ENCODE measurements at regions not wholly inside any gene's neighbourhood (a gene's known extent, or its start where the extent isn't known, plus 50 kb on each side); places are given as distances from the start of the nearest gene placed in this dataset.

- CTCF ChIA-PET: interaction anchor here (3.2 kb wide), 1 partner anchor 12 kb away, joined by 7 read pairs; no protein-coding TSS in a partner anchor
- H3K36me3 ChIP-seq (ENCODE audit: control insufficient read depth in 4 of 4, insufficient read depth in 4 of 4, low read length in 3 of 4): no peaks in the 10 kb centered on the region
- H3K27me3 ChIP-seq (replicated peaks in 2 of 5; ENCODE audit: control insufficient read depth in 4 of 5, insufficient read depth in 5 of 5, low read length in 4 of 5): no peaks in the 10 kb centered on the region
- POLR2A ChIA-PET: interaction anchor here (0.6 kb wide), 1 partner anchor 1475 kb away, joined by 3 read pairs; no protein-coding TSS in a partner anchor
- DNase-seq: no peak
- no peak overlapping the region for H3K27ac ChIP-seq (ENCODE audit: insufficient read depth in 1 of 2, low read depth in 1 of 2, low read length in 2 of 2, poor library complexity in 1 of 2, severe bottlenecking in 2 of 2)
- H3K4me1 ChIP-seq (ENCODE audit: control extremely low read depth in 1 of 4, control insufficient read depth in 4 of 4, insufficient read depth in 4 of 4, low read length in 3 of 4): no peaks in the 10 kb centered on the region
- 100% methylated on average over 2 of the region's 4 CpGs for WGBS (ENCODE audit: insufficient coverage)
- peaks cover 0 to 6% (median 0%) of the 10 kb centered on the region in 5 experiments for H3K9me3 ChIP-seq (ENCODE audit: control extremely low read depth in 1 of 5, control insufficient read depth in 4 of 5, insufficient read depth in 2 of 5, low read depth in 1 of 5, low read length in 4 of 5)
- no peak overlapping the region for H3K4me3 ChIP-seq (ENCODE audit: control insufficient read depth in 1 of 7, extremely low read depth in 1 of 7, insufficient read depth in 4 of 7, low read depth in 2 of 7, low read length in 6 of 7)
Measured at GRCh38 chr12:46578190-46578982, 205.8 kb upstream of the SLC38A2 start.

DNA sequence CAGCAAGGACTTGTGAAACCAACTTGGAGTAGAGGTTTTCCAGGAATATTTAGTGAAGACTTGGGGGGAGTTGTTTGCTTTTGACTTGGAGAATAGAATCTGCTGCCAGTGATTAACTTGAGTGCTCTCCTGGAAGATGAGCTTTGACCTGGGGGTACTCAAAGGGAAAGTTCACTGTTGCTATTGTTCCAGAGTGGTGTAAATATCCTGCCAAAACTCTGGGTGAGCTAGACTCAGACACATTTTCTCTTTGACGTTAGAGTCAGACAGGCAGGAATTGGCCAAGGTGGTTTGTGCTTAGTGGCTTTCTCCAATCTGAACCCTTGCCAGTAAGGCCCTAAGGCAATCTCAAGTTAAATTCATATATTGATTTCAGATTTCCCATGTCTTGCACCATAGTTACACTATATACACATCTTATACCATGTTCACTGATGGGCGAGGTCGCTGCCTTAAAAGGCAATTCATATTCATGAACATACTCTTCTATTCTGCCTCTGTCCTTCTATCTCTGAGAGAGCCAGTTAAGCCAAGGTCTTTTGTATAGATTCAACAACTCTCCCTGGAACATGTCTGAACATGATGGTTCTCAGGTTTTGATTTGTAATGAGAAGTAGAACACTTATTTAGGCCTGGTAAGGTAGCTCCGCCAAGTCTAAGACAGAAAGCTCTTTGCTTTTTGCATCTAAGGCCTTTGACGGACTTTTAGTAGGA is 204.6 kb upstream of the SLC38A2 start:
- ChIA-PET POLR2A (no interaction called here), CTCF (interaction anchor here (0.7 kb wide), 1 partner anchor 425 kb away, joined by 3 read pairs; no protein-coding TSS in a partner anchor)
- peaks cover 0 to 6% (median 0%) of the 10 kb centered on the region in 5 experiments for H3K9me3 ChIP-seq (ENCODE audit: control extremely low read depth in 1 of 5, control insufficient read depth in 4 of 5, insufficient read depth in 2 of 5, low read depth in 1 of 5, low read length in 4 of 5)
- no peak overlapping the region for H3K27ac ChIP-seq (ENCODE audit: insufficient read depth in 1 of 2, low read depth in 1 of 2, low read length in 2 of 2, poor library complexity in 1 of 2, severe bottlenecking in 2 of 2)
- DNase-seq: no peak
- no peaks in the 10 kb centered on the region for H3K4me1 ChIP-seq (ENCODE audit: control extremely low read depth in 1 of 4, control insufficient read depth in 4 of 4, insufficient read depth in 4 of 4, low read length in 3 of 4)
- 100% methylated on average over 5 of the region's 5 CpGs for WGBS (ENCODE audit: insufficient coverage)
- no peaks in the 10 kb centered on the region for H3K36me3 ChIP-seq (ENCODE audit: control insufficient read depth in 4 of 4, insufficient read depth in 4 of 4, low read length in 3 of 4)
- H3K27me3 ChIP-seq (replicated peaks in 2 of 5; ENCODE audit: control insufficient read depth in 4 of 5, insufficient read depth in 5 of 5, low read length in 4 of 5): no peaks in the 10 kb centered on the region
- H3K4me3 ChIP-seq (ENCODE audit: control insufficient read depth in 1 of 7, extremely low read depth in 1 of 7, insufficient read depth in 4 of 7, low read depth in 2 of 7, low read length in 6 of 7): no peak overlapping the region

DNA sequence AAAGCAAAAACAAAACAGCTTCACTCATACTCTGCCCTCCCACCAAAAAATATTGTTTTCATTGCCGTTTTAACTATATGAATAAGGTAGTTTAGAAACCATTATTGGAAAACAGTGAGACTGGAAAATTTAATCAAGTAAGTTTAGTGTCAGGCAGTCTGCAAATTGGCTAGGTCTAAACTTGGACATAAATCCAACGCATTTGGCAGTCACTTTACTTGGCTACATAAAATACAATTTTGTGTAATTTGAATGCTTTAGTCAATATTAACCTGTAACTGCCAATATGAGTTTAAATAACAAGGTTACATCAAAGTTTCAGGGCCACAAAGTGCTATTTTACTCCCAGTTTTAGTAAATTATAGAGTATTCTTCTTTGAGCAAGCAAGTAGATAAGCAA is 202.3 kb upstream of the SLC38A2 start:
- no peak overlapping the region for H3K4me3 ChIP-seq (ENCODE audit: control insufficient read depth in 1 of 7, extremely low read depth in 1 of 7, insufficient read depth in 4 of 7, low read depth in 2 of 7, low read length in 6 of 7)
- peaks cover 0 to 2% (median 0%) of the 10 kb centered on the region in 4 experiments for H3K36me3 ChIP-seq (ENCODE audit: control insufficient read depth in 4 of 4, insufficient read depth in 4 of 4, low read length in 3 of 4)
- ChIA-PET CTCF (no interaction called here), POLR2A (no interaction called here)
- no peak for DNase-seq
- WGBS (ENCODE audit: insufficient coverage): no CpG with 5 or more reads among the region's 2 CpGs
- no peak overlapping the region for H3K27ac ChIP-seq (ENCODE audit: insufficient read depth in 1 of 2, low read depth in 1 of 2, low read length in 2 of 2, poor library complexity in 1 of 2, severe bottlenecking in 2 of 2)
- no peaks in the 10 kb centered on the region for H3K27me3 ChIP-seq (replicated peaks in 2 of 5; ENCODE audit: control insufficient read depth in 4 of 5, insufficient read depth in 5 of 5, low read length in 4 of 5)
- no peaks in the 10 kb centered on the region for H3K4me1 ChIP-seq (ENCODE audit: control extremely low read depth in 1 of 4, control insufficient read depth in 4 of 4, insufficient read depth in 4 of 4, low read length in 3 of 4)
- H3K9me3 ChIP-seq (ENCODE audit: control extremely low read depth in 1 of 5, control insufficient read depth in 4 of 5, insufficient read depth in 2 of 5, low read depth in 1 of 5, low read length in 4 of 5): peaks cover 0 to 3% (median under 1%) of the 10 kb centered on the region in 5 experiments

DNA sequence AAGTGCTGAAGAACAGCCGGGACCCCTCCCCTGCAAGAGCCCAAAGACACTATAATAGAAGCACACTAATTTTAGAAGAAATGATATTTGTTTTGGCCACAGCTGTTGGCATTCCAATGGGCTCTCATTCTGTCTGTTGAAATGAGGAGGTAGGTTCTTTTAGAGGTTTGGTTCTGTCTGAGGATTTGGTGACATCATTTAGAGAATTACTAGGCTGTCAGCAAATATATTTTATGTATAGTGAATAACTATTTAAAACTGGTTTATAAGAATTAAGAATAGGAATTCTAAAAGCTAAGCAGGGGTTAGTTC is 200.7 kb upstream of the SLC38A2 start:
- no CpG with 5 or more reads among the region's 1 CpG for WGBS (ENCODE audit: insufficient coverage)
- POLR2A ChIA-PET: no interaction called here
- Histone ChIP-seq H3K27ac (ENCODE audit: insufficient read depth in 1 of 2, low read depth in 1 of 2, low read length in 2 of 2, poor library complexity in 1 of 2, severe bottlenecking in 2 of 2) (no peak overlapping the region), H3K9me3 (ENCODE audit: control extremely low read depth in 1 of 5, control insufficient read depth in 4 of 5, insufficient read depth in 2 of 5, low read depth in 1 of 5, low read length in 4 of 5) (peaks cover 0 to 15% (median 11%) of the 10 kb centered on the region in 5 experiments), H3K4me1 (ENCODE audit: control extremely low read depth in 1 of 4, control insufficient read depth in 4 of 4, insufficient read depth in 4 of 4, low read length in 3 of 4) (no peaks in the 10 kb centered on the region), H3K36me3 (ENCODE audit: control insufficient read depth in 4 of 4, insufficient read depth in 4 of 4, low read length in 3 of 4) (peaks cover 0 to 2% (median 0%) of the 10 kb centered on the region in 4 experiments), H3K4me3 (ENCODE audit: control insufficient read depth in 1 of 7, extremely low read depth in 1 of 7, insufficient read depth in 4 of 7, low read depth in 2 of 7, low read length in 6 of 7) (no peak overlapping the region), H3K27me3 (replicated peaks in 2 of 5; ENCODE audit: control insufficient read depth in 4 of 5, insufficient read depth in 5 of 5, low read length in 4 of 5) (no peaks in the 10 kb centered on the region)
- no peak for DNase-seq
- CTCF ChIA-PET: no interaction called here

- no peak overlapping the region for H3K27ac ChIP-seq (ENCODE audit: insufficient read depth in 1 of 2, low read depth in 1 of 2, low read length in 2 of 2, poor library complexity in 1 of 2, severe bottlenecking in 2 of 2)
- peaks cover 0 to 2% (median 0%) of the 10 kb centered on the region in 4 experiments for H3K36me3 ChIP-seq (ENCODE audit: control insufficient read depth in 4 of 4, insufficient read depth in 4 of 4, low read length in 3 of 4)
- H3K4me1 ChIP-seq (ENCODE audit: control extremely low read depth in 1 of 4, control insufficient read depth in 4 of 4, insufficient read depth in 4 of 4, low read length in 3 of 4): no peaks in the 10 kb centered on the region
- no peak for DNase-seq
- ChIA-PET POLR2A (no interaction called here), CTCF (no interaction called here)
- no CpG with 5 or more reads among the region's 2 CpGs for WGBS (ENCODE audit: insufficient coverage)
- no peaks in the 10 kb centered on the region for H3K27me3 ChIP-seq (replicated peaks in 2 of 5; ENCODE audit: control insufficient read depth in 4 of 5, insufficient read depth in 5 of 5, low read length in 4 of 5)
- H3K4me3 ChIP-seq (ENCODE audit: control insufficient read depth in 1 of 7, extremely low read depth in 1 of 7, insufficient read depth in 4 of 7, low read depth in 2 of 7, low read length in 6 of 7): no peak overlapping the region
- H3K9me3 ChIP-seq (ENCODE audit: control extremely low read depth in 1 of 5, control insufficient read depth in 4 of 5, insufficient read depth in 2 of 5, low read depth in 1 of 5, low read length in 4 of 5): peaks cover 0 to 20% (median 11%) of the 10 kb centered on the region in 5 experiments
Measured at GRCh38 chr12:46572644-46573346, 200.2 kb upstream of the SLC38A2 start.

DNA sequence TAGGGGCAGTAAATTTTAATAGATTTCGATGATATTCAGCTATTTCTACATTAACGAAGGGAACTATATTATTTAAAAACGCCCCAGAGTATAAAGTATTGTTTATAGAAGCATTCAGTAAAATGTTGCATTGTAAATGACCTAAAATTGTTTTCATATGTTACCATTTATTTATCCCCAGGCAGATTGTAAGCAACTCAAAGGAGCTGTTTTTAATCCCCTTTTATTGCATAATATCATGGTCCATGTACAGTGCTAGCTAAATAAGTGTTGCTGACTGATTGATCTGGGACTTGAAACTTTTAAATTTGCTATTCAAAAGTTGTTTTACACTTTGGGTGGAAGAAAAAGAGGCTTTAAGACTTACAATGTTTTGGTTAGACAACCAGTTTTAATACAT is 199.0 kb upstream of the SLC38A2 start:
- Histone ChIP-seq H3K9me3 (ENCODE audit: control extremely low read depth in 1 of 5, control insufficient read depth in 4 of 5, insufficient read depth in 2 of 5, low read depth in 1 of 5, low read length in 4 of 5) (peaks cover 0 to 31% (median 8%) of the 10 kb centered on the region in 5 experiments), H3K4me3 (ENCODE audit: control insufficient read depth in 1 of 7, extremely low read depth in 1 of 7, insufficient read depth in 4 of 7, low read depth in 2 of 7, low read length in 6 of 7) (no peak overlapping the region), H3K36me3 (ENCODE audit: control insufficient read depth in 4 of 4, insufficient read depth in 4 of 4, low read length in 3 of 4) (peaks cover 0 to 2% (median 0%) of the 10 kb centered on the region in 4 experiments), H3K27ac (ENCODE audit: insufficient read depth in 1 of 2, low read depth in 1 of 2, low read length in 2 of 2, poor library complexity in 1 of 2, severe bottlenecking in 2 of 2) (no peak overlapping the region), H3K27me3 (replicated peaks in 2 of 5; ENCODE audit: control insufficient read depth in 4 of 5, insufficient read depth in 5 of 5, low read length in 4 of 5) (no peaks in the 10 kb centered on the region), H3K4me1 (ENCODE audit: control extremely low read depth in 1 of 4, control insufficient read depth in 4 of 4, insufficient read depth in 4 of 4, low read length in 3 of 4) (no peaks in the 10 kb centered on the region)
- no peak for DNase-seq
- CTCF ChIA-PET: no interaction called here
- WGBS (ENCODE audit: insufficient coverage): 100% methylated on average over 1 of the region's 3 CpGs
- POLR2A ChIA-PET: no interaction called here
